PC-9 (cell line): ENCODE measurements at regions not wholly inside any gene's neighbourhood (a gene's known extent, or its start where the extent isn't known, plus 50 kb on each side); places are given as distances from the start of the nearest gene placed in this dataset.

ENCODE experiments used
- EZH2 ChIP-seq: fragments of 200-600 bp; sonication (generic); IDR thresholded peaks from 2 replicates; pipeline ENCODE4 v1.8.0; 2017; ENCODE audit warnings: antibody characterized with exemption, low read depth
- TF ChIP-seq, protein P1 (sequence below): fragments of 200-600 bp; sonication (generic); conservative IDR thresholded peaks from 2 replicates; pipeline ENCODE4 v1.6.1; 2017; ENCODE audit warnings: mixed run types, antibody characterized with exemption, mild to moderate bottlenecking, moderate library complexity

- TF ChIP-seq EZH2, result no peak
- TF ChIP-seq, protein P1, sequence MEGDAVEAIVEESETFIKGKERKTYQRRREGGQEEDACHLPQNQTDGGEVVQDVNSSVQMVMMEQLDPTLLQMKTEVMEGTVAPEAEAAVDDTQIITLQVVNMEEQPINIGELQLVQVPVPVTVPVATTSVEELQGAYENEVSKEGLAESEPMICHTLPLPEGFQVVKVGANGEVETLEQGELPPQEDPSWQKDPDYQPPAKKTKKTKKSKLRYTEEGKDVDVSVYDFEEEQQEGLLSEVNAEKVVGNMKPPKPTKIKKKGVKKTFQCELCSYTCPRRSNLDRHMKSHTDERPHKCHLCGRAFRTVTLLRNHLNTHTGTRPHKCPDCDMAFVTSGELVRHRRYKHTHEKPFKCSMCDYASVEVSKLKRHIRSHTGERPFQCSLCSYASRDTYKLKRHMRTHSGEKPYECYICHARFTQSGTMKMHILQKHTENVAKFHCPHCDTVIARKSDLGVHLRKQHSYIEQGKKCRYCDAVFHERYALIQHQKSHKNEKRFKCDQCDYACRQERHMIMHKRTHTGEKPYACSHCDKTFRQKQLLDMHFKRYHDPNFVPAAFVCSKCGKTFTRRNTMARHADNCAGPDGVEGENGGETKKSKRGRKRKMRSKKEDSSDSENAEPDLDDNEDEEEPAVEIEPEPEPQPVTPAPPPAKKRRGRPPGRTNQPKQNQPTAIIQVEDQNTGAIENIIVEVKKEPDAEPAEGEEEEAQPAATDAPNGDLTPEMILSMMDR, result no peak
Measured at GRCh38 chr3:146843476-146843875, 238.3 kb upstream of the PLSCR5 start.
